Breast epithelium (tissue), 3 donors: ENCODE measurements at regions not wholly inside any gene's neighbourhood (a gene's known extent, or its start where the extent isn't known, plus 50 kb on each side); places are given as distances from the start of the nearest gene placed in this dataset.

Experiments
- CTCF ChIP-seq, 3 donors: fragments of 450-650 bp; IDR thresholded peaks; one replicate each; pipeline ENCODE4 v1.5.1; 2016 to 2017; ENCODE audit warnings: antibody characterized with exemption in 3 of 3, mild to moderate bottlenecking in 3 of 3, moderate library complexity in 3 of 3
- POLR2A ChIP-seq: fragments of 450-650 bp; IDR thresholded peaks from one replicate; pipeline ENCODE4 v1.6.1; 2016; ENCODE audit warnings: antibody characterized with exemption, mild to moderate bottlenecking, moderate library complexity
- POLR2AphosphoS5 ChIP-seq, 3 donors: sonication (generic); formaldehyde crosslinking; IDR thresholded peaks; one replicate each; pipeline ENCODE4 v1.6.1; 2017; ENCODE audit warnings: antibody characterized with exemption in 3 of 3

- TF ChIP-seq CTCF (IDR thresholded peaks at IDR 0.05) (no peak), POLR2AphosphoS5 (IDR thresholded peaks at IDR 0.05) (no peak), POLR2A (no peak)
Measured at GRCh38 chr2:875687-876615, 74.7 kb upstream of the SNTG2 start.
